ENCODE measurements at regions not wholly inside any gene's neighbourhood (a gene's known extent, or its start where the extent isn't known, plus 50 kb on each side); places are given as distances from the start of the nearest gene placed in this dataset.

DNA sequence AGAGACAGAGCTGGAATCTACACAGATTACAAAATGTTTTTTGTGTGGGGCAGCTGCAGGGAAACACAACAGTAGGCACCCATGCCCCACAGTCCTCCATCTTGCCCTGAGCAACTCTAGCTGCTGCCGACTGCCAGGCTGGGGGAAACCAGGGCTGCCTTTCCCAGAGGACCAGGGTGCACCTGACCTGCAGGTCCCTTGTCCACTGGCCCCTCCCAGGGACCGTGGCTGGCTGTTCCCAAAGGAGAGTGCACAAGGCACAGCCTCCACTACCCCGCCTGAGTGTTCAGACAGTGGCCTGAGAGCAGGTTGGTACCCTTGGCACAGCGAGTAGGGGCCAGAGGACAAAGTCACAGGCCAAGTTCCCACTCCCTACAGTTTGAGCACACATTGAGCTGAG lies 181.8 kb downstream of the BARX2 start:
- TF ChIP-seq, protein P1, sequence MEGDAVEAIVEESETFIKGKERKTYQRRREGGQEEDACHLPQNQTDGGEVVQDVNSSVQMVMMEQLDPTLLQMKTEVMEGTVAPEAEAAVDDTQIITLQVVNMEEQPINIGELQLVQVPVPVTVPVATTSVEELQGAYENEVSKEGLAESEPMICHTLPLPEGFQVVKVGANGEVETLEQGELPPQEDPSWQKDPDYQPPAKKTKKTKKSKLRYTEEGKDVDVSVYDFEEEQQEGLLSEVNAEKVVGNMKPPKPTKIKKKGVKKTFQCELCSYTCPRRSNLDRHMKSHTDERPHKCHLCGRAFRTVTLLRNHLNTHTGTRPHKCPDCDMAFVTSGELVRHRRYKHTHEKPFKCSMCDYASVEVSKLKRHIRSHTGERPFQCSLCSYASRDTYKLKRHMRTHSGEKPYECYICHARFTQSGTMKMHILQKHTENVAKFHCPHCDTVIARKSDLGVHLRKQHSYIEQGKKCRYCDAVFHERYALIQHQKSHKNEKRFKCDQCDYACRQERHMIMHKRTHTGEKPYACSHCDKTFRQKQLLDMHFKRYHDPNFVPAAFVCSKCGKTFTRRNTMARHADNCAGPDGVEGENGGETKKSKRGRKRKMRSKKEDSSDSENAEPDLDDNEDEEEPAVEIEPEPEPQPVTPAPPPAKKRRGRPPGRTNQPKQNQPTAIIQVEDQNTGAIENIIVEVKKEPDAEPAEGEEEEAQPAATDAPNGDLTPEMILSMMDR (IDR thresholded peaks at IDR 0.05), result no peak
- TF ChIP-seq POLR2A (IDR thresholded peaks at IDR 0.05), result no peak
